HG03159 (cell line): ENCODE measurements at regions not wholly inside any gene's neighbourhood (a gene's known extent, or its start where the extent isn't known, plus 50 kb on each side); places are given as distances from the start of the nearest gene placed in this dataset.
"Not testable (repeated sequence)": the region's sequence is repeated elsewhere in the genome, so short reads cannot be mapped to it uniquely, and the experiment has no call there.

Experiments
- ATAC-seq: cut with Tn5 transposase; IDR thresholded peaks from one replicate; pipeline ENCODE4 v1.9.1; 2021; ENCODE audit warnings: mild to moderate bottlenecking, moderate library complexity; ENCODE audit not compliant: unreplicated experiment

DNA sequence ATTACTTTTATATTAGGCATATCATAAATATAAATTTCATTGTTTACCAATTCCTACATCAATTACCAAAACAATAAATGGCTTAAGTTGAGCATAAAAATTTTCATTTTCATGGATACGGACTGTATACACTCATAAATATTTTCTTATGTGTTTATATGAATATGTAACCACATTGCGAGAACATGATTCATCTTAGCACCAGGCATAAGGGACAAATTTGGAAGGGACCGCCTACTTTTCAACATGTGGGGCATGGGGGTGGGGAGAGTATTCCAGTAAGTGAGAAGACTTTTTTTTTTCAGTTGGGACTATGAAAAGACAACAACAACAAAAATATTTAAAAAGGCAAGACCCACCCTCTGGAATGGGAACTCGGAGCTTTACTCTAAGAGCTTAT lies 296.1 kb downstream of the RAB38 start:
- no peak for ATAC-seq

DNA sequence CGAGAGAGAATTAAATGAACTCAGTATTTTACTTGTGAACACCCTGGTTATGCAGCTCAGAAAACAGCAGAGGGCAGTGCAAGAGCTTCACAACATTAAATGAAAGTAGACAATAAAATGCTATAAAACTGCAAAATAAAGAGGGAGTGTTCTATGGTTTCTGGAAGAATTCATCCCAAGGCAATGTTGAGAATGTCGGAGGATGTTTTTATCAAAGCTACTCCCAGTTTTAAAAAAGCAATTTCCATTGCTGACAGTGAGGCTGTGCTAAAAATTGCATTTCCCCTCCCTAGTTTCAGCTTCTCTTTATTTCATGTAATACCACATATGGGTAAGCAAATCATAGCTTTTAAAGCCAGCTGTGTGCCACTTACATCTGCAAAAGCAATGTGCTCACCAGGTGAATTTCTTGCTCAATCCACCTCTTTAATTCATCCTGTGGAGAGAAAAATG lies 296.8 kb downstream of the RAB38 start:
- no peak for ATAC-seq

DNA sequence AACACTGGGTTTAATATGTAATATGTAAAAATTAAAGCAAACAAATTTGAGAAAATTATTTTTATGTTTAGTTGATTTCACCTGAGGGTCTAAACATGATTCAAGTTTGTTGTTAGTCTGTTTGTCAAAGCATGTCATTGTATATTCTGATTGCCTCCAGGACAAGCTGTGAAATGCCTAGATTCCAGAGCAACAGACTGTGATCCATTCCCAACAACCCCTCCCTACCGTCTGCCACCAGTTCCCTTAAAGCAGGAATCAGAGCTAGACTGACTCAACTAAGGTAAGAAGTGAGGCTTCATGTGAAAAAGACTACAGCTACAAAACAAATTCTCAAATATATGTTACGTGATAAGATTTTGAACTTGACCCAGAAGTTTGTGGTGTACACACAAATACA lies 304.2 kb downstream of the RAB38 start:
- no peak for ATAC-seq

DNA sequence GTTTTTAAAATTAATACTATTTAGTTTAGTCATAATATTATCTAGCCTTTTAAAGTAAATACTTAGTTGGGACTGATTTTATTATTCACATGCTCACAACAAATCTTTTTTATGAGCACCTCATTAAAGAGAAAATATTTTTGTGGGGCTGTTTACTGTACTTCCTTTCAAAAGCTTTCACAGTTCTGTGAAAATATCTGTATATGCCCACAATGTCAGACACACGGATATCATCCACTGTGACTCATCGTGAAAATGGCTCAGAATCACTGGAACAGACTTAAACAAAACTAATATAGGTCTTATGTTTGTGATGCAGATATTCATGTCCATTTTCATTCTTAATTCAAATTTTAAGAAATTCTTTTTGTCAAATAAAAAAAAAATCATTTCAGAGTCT lies 305.2 kb downstream of the RAB38 start:
- ATAC-seq, result no peak

DNA sequence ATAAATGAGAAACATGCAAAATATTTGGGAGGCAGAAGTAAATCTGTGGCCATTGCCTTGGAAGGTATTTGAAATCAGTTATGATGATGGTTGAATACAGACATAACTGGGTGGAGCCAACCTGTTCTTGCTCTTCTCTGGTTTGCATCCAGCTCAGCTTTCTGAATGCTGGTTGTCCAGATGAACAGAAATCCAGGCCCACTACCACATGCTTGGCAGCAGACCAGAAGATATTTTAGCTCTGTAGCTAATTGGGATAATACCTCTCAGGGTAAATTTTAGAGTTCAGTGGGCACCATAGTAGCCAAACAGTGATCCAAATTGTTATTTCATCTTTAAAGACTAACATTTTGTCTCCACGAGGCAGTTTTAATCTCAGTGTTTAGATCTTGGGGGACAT lies 308.3 kb downstream of the RAB38 start:
- ATAC-seq, result no peak

DNA sequence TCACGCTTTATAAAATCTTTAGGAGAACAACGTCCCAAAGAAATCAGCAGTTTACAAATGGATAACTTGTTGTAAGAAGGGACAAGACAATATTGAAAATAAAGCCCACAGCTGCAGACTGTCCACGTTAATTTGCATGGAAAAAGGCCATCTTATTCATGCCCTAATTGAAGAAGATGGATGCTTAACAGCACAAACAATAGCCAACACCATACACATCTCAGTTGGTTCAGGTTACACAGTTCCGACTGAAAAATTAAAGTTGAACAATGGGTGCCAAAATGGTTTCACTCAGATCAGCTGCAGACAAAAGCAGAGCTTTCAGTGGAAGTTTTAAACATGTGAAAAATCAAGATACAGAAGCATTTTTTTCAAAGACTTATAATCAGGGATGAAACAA lies 314.2 kb downstream of the RAB38 start:
- ATAC-seq, result no peak

DNA sequence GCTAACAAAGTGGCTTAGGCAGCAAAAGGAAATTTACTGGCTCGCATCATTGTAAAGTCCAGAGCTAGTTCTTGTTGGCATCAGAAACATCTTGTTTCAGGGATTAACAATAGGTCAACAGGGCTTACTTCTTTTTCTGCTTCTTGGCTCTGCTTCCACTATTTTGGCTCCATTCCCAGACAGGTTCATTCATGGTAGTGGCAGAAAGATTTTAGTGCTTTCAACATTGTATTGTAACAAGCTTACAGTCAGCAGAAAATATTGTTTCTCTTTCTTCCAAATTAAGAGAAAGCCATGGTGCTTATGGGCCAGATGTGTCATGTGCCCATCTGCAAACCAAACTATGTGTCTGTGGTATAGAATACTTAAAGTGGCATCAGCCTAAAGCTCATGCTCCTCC lies 315.6 kb downstream of the RAB38 start:
- ATAC-seq, result no peak

DNA sequence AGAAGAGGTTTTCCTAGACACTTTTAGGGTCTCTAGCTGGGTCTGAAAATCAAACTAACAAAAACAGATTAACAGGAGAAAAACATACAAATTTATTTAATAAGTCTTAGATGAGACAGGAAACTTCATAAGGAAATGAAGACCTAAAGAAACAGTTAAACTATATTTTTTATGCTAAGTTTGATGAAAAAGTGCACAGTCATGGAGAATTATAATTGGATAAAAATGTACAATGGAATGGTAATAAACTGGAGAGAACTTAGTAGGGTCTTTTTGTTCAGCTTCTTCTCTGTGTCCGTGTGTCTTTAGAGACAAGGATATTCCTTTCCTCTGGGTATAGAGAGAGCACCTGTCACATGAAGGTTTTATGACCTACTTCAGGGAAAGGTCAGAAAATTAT lies 323.4 kb downstream of the RAB38 start:
- no peak for ATAC-seq

DNA sequence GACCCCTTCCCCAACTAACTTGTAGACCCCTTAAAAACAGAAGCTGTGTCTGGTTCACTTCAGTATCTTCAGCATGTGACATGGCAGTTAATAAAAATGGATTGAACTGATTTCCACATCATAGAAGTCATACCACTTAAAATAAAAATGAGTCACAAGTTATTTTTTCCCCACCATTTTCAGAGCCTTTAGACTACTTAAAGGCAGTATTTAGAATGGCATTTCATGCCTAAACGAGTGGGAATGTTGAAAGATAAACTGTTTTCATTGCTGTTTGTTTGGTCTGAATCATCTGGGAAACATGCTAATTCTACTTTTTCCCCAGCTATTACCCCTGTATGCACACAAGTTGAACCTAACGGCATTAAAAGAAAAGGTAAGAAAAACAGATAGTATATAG lies 324.0 kb downstream of the RAB38 start:
- ATAC-seq, result no peak

DNA sequence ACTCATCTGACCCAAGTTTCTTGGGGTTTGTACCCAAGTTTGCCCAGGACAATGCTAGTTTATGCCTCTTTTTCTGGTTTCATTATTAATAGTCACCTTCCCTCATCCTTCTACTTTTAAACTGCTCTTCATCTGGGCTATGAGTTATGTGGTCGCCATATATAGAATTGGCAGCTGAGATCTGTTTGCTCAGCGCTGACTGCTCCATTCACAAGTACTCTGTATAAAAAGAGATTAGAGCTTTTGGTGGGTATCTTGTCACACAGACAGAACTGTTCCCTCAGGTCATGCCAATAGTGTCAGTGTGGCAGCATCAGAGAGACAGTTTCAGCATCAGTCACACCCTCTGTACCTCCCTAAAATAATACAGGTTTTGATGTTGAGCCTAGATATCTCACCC lies 326.0 kb downstream of the RAB38 start:
- ATAC-seq, result no peak

DNA sequence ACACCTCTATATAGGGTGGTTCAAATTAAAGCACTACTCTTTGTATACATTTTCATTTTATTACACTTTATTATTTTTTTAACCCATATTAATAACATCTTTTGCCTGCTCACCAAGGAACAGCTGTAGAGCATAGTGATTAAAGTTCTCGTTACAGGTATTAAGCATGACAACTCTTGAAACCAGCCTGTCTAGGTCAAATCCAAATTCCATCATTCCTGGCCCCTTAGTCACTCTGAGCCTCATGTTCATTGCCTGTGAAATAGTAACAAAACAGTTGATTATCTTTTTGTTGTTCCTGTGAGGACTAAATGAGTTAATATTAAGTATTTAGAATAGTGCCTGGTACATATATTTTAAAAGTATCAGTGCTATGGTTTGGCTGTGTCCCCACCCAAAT lies 334.5 kb downstream of the RAB38 start:
- no peak for ATAC-seq

DNA sequence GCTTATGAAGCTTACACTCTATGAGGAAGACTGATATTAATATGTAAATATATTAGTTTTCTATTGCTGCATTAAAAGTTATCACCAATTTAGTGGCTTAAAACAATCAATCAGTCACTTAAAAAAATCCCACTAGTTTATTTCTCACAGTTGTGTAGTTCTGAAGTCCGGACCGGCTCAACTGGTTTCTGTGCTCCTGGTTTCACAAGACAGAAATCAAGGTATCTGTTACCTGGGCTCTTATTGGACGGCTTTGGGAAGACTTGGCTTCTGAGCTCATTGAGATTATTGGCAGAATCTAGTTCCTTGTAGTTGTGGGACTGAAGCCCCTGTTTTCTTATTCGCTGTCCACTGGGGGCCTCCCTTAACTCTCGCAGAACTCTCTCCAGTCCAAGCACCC lies 343.0 kb downstream of the RAB38 start:
- no peak for ATAC-seq

DNA sequence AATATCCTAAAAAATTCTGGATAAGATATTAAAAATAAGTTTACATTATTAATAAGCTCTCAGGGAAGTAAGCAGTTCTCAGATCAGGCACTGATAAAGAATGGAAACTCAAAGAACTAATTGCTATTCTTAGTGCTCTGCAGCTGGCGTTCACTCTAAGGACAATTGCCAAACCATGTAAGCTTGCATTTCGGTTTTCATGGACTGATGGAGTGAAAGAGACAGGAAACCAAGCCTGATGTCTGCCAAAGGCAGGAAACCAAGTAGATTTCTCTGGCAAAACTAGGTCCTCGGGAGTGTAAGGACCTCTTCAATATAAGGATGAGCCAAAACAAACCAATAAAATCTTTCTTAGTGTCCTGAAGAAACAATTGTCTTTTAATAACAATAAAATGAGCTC lies 355.2 kb downstream of the RAB38 start:
- no peak for ATAC-seq

DNA sequence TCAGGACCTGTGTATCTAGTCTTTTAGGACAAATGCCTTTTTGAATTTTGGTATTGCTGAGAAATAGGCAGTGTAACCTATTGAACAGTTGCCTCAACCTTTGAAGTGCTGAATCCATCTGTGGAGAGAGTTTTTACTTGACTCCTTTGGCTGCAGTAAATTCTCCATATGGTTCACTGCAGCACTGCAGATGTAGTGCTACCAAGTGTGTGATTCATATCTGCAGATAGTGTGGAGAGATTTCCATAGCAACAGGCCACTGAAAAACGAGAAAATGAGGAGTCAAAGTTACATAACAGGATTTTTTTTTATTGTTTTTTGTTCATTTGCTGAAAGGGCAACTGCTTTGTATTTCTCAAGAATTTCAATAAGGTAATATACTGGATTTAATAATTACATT lies 356.1 kb downstream of the RAB38 start:
- ATAC-seq, result peak; percentile 56

DNA sequence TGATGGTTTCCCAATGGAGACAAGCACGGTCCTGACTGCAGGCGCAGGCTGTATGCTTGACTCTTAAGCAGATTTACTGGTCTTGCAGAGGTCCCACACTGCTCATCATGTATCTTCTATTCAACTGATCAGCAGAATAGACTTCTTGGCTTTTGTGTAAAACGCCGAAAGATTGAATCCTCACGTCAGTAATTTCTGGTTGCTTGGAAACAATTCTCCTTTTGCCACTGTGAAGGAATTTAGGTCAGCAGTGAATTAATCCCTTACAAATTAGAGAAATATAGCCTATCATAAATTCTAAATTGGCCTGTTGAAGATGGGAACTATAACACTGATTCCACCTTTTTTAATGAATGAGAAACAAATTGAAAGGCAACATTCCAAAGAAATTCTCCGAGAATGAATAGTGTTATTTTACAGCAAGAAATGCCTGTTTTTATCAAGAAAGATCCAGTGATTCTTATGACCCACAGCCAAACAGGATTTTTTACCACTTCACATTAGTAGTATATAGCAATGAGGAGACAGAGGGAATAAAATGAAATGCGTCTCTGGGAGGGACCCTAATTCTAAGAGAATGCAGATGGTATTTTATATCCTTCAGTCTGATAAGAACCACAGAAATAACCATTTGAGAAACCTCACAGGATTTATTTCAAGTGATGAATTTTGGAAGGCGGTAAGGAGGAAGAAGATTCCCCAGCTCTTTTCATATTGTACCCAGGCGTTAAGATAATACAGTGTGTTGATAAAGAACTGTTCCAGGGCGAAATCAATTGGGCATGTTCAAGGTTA lies 362.5 kb downstream of the RAB38 start:
- no peak for ATAC-seq

DNA sequence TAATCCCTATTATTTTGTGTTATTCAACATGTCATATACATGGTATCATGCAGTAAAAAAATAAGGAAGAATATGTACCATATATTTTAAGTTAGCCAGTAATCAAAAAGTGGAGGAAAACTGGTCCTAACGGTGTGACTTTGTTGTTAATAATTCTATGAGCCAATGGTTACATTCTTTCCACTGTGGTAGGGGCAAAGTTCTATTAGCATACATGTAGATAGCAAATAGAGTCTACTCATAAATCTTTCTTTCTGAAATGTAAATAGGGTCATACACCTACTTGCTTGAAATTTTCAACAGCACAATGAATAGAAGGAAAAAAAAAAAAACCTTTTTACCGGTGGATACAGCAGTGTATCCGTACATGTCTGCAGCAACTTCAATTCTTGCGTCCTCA lies 364.8 kb downstream of the RAB38 start:
- no peak for ATAC-seq

DNA sequence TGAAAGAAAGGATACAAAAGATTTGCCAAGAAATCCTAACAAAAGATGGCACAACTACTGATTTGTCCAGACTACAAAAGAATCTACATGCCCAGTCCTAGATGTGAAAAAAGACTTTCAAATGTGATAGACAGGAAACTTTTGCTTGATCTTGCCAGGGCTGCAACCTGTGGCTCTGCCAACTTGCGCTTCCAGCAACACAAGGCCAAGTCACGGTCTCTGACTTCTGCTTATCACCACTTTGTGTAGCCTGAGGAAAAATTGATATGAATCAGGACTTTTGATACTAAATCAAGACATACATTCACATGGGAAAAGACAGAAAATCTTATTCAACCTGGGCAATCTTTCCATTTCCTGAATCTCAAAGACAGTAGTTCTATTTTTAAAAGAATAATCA lies 366.0 kb downstream of the RAB38 start:
- no peak for ATAC-seq

DNA sequence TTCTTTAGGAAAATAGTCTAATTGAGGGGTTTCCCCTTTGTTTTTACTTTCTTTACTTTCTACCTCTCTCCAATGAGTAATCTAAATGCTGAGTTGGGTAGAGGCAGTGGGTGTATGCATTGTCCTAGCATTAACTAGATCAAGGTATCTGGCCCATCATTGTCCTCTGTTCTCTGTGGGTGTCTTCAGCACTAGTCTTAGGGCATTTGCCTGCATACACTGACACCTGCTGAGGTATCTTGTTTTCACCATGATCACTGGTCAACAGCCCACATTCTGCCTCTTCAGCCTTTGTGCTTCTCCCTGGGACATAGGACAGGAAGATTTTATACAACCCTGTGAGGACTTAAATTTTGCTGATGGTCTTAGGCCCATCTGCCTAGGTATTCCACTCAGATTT lies 371.1 kb downstream of the RAB38 start:
- no peak for ATAC-seq

DNA sequence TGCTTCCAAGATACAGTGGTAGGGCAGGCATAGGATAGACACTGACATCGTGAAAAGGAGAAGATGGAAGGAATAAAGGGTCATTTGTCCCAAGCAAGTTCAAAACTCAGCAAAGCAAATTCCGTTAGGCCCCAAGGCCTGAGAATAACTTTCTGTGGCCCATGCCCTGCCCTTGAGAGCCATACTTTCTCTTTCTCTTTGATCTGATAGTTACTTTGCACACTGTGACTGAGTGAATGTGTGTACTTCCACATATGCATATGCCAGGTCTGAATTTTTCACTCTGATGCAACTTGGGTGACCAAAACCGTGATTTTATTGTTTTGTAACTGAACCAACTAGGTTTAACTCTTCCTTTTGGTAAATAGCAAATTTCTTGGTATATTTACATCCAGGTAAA lies 371.5 kb downstream of the RAB38 start:
- no peak for ATAC-seq

DNA sequence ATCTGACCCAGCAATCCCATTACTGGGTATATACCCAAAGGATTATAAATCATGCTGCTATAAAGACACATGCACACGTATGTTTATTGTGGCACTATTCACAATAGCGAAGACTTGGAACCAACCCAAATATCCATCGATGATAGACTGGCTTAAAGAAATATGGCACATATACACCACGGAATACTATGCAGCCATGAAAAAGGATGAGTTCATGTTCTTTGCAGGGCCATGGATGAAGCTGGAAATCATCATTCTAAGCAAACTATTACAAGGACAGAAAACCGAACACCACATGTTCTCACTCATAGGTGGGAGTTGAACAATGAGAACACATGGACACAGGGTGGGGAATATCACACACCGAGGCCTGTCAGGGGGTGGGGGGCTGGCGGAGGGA lies 390.4 kb downstream of the RAB38 start:
- ATAC-seq, result not testable (repeated sequence)

DNA sequence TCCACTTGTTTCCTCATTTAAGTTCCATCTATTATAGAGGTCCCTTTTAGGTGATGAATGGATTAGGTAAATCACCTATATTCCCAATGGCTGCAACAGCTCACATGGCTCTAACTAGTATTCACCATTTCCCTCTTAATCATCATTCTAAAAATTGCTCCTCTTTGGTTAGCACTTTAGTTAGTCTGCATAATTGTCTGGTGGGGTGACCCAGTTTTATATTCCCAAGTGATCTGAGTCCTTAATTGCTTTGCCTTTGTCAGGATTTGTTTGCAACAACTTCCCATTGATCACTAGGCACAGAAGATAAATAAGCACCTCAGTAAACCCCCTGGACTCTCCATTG lies 395.2 kb downstream of the RAB38 start:
- ATAC-seq, result no peak

DNA sequence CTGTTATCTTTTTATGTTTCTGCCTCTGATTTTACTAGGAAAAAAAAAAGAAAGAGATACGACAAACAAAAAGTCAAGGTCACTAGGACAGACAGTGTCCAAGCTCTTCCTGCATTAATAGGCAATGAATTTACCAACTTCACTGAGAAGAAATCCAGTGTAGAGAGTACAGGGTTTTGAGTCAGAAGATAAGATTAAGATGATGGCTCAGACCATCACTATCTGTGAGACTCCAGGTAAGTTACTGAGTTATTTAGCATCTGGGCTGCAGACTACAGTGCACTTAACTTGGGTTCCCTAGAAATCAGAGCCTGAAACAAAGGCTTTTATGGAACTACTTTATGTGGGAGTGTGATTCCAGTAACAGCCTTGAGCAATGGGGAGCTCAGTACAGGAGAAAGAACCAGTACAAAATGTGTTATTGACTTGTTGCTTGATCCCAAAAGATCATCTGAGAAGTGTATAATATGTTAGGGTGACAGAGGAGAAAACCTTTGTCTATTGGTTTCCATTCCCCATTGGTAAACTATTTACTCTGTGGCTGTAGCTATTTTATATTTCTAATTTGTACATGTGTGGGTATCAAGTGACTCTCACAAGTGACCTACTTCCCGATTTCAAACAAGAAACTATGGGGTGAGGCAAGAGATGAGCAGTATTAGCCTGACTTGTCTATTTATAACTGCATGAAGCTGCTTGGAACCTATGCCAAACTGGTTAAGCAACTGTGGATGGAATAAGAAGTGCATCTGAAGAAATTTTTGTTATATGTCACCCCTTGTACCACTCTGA lies 395.8 kb downstream of the RAB38 start:
- no peak for ATAC-seq

DNA sequence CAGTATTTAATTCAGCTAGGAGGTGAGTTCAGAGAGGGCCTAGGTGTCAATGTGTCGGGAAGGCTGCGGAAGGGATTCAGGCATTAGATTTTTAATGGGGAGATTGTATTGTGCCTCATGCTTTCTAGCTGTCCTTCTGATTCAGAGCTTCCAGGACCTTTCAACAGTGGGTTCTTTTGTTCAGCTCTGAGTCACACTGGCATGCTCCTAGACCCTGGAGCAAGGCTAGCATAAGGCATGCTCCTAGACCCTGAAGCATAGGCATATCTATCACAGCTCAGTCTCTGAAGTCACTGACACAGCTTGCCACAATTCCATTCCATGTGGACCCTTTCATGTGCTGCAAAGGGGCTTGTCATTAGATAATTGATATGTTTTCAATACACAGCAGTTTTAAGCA lies 396.9 kb downstream of the RAB38 start:
- ATAC-seq, result no peak
